Activated T-cell treated with anti-CD3 and anti-CD28 coated beads for 48 hours (primary cell): ENCODE measurements at regions not wholly inside any gene's neighbourhood (a gene's known extent, or its start where the extent isn't known, plus 50 kb on each side); places are given as distances from the start of the nearest gene placed in this dataset.
"Not testable (repeated sequence)": the region's sequence is repeated elsewhere in the genome, so short reads cannot be mapped to it uniquely, and the experiment has no call there.

ENCODE experiments used
- DNase-seq: peaks from one replicate; pipeline ENCODE4 v3.0.0-alpha.2; 2020; ENCODE audit warnings: low read depth

DNA sequence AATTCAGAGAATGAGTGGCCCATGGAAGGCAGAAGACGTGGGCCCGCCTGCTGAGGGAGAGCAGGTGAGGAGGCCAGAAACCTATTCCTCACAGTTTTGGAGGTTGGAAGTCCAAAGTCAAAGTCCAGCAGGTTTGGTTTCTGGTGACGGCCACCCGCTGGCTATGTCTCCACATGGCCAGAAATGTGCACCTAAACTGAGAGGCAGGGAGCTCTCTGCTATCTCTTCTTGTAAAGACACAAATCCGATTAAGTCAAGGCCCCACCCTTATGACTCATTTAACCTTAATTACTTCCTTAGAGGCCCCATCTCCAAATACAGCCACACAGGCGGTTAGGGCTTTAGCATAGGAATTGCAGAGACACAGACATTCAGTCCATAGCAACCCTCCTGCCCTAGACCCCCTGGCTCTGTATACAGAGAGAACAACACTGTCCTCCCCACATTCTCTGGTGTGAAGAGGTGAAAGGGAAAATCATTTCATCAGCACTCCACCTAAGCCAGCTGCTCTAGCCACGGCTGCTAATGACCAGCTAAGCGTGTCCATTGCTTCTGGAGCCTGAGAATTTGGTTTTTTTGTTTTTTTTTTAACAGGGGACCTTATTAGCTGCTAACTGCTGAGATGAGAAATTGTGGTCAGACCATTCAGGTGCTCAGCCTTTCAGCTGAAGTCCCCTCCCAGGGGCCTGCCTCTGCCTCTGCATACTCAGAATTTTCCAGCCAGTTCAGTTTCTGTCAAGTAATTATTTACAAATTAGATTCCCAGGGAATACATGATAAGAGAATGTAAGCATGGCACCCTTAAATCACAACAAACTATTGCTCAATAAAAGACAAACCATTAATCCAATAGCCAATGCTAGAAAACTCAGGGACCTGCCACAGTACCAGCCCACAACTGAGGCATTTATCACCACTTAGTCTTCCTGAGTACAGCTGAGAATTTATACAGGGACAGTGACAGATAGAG lies 368.7 kb upstream of the ID2 start:
- no peak for DNase-seq

DNA sequence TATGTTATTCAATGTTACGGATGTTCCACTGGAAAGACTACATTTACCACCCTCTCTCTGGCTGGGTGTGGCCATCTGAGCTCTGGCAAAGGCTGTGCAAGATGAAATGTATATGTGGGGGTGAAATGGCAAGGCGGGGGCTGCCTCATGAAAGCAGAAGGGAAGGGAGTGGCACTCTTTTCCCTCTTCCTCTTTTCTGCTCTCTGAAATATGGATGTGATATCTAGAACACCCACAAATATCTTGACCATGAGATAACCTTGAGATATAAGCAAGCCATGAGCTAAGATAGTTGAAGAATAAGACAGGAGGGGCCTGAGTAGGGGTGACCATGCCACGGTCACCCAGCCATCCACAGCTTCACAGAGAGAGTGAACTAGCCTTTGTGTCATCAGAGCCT lies 367.8 kb upstream of the ID2 start:
- no peak for DNase-seq

- no peak for DNase-seq
Measured at GRCh38 chr2:8315531-8316165, 366.2 kb upstream of the ID2 start.

- no peak for DNase-seq
Measured at GRCh38 chr2:8316356-8316755, 365.5 kb upstream of the ID2 start.

DNA sequence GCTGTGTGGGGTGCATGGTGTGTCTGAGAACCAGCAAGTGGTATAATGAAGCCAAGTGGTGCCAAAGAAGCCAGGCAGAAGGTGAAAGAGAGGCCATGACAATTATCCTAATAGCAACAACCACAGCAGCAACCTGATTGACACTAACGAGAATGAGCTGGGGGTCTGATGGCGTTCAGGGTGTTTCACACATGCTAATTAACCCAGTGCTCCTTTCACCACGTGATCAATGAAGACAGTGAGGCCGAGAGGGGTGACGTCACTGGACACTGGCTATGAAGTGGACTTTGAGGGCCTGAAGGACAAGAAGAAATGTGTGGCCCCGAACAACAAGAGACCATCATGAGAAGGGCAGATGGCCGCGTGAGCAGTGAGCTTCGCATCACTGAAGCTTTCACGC lies 364.4 kb upstream of the ID2 start:
- DNase-seq: no peak

- no peak for DNase-seq
Measured at GRCh38 chr2:8319219-8319618, 362.6 kb upstream of the ID2 start.

GRCh38 chr2:8320311-8321066 lies 361.4 kb upstream of the ID2 start:
- DNase-seq: no peak

DNA sequence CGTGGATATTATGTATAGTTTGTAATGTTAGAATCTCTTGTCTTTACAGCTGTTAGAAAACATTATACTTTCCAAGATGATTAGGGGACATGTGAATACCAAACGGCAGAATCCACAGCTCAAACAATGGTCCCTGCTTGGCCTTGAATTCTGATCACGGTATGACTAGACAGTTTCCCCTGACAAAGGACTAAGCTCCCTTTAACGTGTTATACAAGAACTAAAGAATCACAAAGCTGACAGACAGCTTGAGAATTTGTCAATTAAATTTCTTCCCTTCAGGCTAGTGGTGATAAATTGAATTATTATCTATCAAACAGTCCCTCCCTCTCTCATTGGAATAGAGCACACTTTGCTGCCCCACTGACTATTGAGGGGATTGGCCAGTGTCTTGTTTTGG lies 359.2 kb upstream of the ID2 start:
- DNase-seq: no peak

GRCh38 chr2:8324164-8324856 lies 357.5 kb upstream of the ID2 start:
- DNase-seq: no peak

- no peak for DNase-seq
Measured at GRCh38 chr2:8324901-8325300, 357.0 kb upstream of the ID2 start.

- DNase-seq: no peak
Measured at GRCh38 chr2:8327371-8328100, 354.3 kb upstream of the ID2 start.

- no peak for DNase-seq
Measured at GRCh38 chr2:8328217-8328616, 353.6 kb upstream of the ID2 start.

DNA sequence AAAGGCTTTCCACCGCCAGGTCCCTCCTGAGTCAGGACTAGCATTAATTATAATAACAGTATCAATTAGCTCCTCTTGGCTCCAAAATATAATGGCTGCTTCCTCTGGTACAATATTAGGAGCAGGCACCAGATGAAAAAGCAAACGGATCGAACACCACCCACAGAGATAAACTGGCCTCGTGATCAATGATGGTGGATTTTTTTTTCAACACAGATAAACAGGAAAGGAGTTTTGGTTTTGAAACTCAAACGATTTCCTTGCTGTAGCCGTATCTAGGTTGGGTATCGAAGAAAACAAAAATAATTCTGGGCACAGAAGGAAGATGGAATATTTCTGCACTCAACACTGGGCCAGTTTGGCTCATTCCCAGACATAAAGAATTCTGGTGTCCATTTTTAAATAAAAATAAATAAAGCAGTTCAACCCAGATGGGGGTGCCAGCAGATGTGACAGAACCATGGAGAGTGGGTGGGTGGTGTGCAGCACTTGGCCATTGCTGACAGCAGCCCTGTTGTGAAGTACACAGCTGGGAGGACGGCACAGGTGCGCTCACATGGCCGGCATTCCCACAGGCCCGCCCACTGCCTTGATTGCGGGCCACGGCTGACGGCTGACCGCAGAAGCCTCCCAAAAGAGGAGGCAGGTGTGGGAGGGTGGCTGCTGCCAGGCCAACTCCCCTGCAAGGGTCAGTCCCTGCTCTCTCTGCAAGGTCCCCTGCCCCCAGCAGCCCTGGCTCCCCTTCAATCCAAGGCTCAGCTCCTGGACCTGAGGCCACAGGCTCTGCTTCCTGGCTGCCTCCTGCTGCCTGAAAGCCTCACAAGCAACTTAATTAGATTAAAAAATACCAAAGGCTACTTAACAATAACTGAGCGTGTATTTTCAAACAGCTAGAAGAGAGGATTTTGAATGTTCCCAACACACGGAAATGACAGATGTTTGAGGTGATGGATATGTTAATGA lies 351.9 kb upstream of the ID2 start:
- DNase-seq: no peak

DNA sequence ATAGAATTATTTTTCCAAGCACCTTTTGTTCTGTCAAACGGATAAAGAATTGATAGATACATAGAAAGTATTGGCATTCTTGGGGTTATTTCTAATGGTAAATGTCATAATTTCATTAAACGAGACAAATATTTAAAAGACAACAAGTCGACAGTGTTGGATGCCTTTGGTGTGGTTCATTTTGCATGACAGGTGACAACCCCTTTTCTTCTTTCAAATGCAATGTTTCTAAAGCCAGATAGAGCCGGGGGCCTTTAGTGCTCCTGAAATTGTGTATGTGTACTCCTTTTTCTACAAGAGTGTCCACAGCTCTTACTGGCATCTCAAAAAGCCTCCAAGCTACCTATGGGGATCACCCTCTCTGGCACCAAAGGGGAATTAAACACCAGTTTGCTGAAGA lies 350.8 kb upstream of the ID2 start:
- DNase-seq: no peak

DNA sequence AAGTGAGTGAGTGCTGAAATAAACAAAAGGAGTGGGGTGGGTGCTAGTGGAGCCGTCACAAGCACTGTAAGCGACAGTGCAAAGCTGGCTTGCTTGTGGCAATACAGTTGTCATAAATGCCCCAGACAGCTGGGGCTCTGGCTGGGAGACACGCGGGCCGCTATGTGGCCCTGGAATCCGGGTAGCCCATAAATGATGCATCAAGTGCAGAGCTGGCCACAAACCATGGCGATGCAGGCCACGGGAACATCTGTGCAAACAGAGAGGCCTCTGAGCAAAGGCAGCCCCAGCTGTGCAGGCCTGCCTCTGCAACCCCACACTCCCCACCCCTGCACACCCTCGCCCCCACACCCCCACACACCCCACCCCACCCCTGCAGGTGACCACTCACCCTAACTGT lies 349.2 kb upstream of the ID2 start:
- DNase-seq: no peak

DNA sequence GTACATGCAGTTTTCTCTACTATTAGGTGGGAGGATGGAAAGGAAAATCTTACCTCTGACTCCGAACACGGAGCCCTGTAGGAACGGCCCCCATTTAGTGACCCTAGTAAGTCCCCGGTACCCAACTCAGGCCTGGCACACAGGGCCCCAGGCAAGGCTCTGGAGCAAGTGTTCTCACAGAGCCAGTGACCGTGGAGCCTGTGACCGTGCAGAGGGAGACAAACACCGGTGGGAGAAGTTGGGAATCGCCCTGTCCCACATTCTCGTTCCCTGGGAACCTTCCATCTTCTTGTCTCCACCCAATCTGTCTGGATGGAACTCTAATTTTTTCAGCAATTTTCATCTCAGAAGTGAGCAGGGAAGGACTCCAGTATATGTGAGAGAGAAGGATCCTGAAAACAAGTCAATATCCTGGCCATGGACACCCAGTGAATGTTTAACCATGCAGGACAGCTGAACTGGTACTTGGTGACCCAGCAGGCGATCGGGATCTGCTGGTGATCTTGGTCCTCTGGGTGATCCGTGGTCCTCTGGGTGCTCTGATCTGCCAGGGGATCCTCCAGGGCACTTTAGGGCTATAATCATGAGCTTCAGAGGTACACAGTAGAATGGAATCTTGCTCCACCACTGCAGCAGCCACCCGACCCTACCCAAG lies 348.6 kb upstream of the ID2 start:
- DNase-seq: no peak

DNA sequence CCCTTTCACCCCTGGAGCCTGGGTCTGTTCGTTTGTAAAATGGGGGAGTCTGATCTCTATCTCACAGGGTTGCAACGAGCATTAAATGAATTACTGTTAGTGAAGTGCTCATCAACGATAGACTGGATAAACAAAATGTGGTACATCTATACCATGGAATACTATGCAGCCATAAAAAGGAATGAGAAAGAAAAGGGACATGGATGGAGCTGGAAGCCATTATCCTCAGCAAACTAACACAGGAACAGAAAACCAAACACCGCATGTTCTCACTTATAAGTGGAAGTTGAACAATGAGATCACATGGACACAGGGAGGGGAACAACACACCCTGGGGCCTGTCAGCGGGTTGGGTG lies 348.0 kb upstream of the ID2 start:
- not testable (repeated sequence) for DNase-seq

DNA sequence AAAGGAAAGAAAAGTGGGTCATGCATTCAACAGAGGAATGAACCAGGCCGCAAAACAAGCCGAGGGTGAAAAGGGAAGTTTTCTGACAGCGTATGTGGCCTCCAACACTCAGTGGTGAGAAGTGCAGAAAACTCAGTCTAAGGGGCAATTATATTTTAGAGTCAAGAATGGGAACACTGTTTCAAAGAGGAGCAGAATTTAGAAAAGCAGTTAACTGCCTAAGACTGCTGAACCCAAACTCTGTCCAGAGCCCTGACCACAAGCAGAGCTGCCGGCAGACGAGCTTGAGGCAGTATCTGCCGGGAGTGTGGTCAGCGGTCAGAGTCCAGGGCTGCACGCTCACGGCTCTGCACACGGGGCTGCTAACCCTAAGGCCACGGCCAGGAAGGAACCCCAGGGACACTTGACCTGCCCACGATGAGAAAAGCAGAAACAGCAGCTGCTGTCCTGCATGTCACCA lies 347.0 kb upstream of the ID2 start:
- no peak for DNase-seq

GRCh38 chr2:8335801-8336200 lies 346.1 kb upstream of the ID2 start:
- no peak for DNase-seq

- no peak for DNase-seq
Measured at GRCh38 chr2:8337321-8337720, 344.5 kb upstream of the ID2 start.
